OCI-LY1 (cell line): ENCODE measurements at regions not wholly inside any gene's neighbourhood (a gene's known extent, or its start where the extent isn't known, plus 50 kb on each side); places are given as distances from the start of the nearest gene placed in this dataset.

Experiments used
- H2AFZ ChIP-seq: fragments of 200-600 bp; sonication (generic), shearing (Covaris generic); 2 replicates; pipeline ENCODE4 v1.6.0; 2014; ENCODE audit warnings: antibody characterized with exemption, mild to moderate bottlenecking, low read length
- H3F3A ChIP-seq: fragments of 200-600 bp; sonication (generic), shearing (Covaris generic); 2 replicates; pipeline ENCODE4 v1.6.0; 2014; ENCODE audit warnings: mild to moderate bottlenecking, antibody characterized with exemption, low read length, moderate library complexity; ENCODE audit not compliant: insufficient read depth
- H3K27ac ChIP-seq: fragments of 200-600 bp; sonication (generic); 2 replicates; pipeline ENCODE4 v1.5.1; 2014; ENCODE audit warnings: low read length, mixed run types, mild to moderate bottlenecking, low read depth; ENCODE audit not compliant: poor library complexity, severe bottlenecking
- H3K27me3 ChIP-seq: fragments of 200-600 bp; sonication (generic); 2 replicates; pipeline ENCODE4 v1.6.0; 2014; ENCODE audit warnings: antibody characterized with exemption, mild to moderate bottlenecking, low read length, moderate library complexity; ENCODE audit not compliant: insufficient read depth
- H3K36me3 ChIP-seq: fragments of 200-600 bp; sonication (generic); 2 replicates; pipeline ENCODE4 v1.6.1; 2014; ENCODE audit warnings: mild to moderate bottlenecking, antibody characterized with exemption, low read length, moderate library complexity, mixed read lengths; ENCODE audit not compliant: insufficient read depth
- H3K4me1 ChIP-seq: fragments of 200-600 bp; sonication (generic); 2 replicates; pipeline ENCODE4 v1.5.1; 2014; ENCODE audit warnings: mild to moderate bottlenecking, low read length, moderate library complexity; ENCODE audit not compliant: insufficient read depth, severe bottlenecking
- H3K4me2 ChIP-seq: fragments of 200-600 bp; sonication (generic), shearing (Covaris generic); 2 replicates; pipeline ENCODE4 v1.6.1; 2014; ENCODE audit warnings: low read length
- H3K4me3 ChIP-seq: fragments of 200-600 bp; sonication (generic); 2 replicates; pipeline ENCODE4 v1.5.1; 2014; ENCODE audit warnings: low read length, low read depth, mild to moderate bottlenecking, mixed read lengths; ENCODE audit not compliant: poor library complexity, severe bottlenecking
- H3K79me2 ChIP-seq: fragments of 200-600 bp; shearing (Covaris generic); 2 replicates; pipeline ENCODE4 v1.6.1; 2016; ENCODE audit warnings: mixed run types, low read length, mixed read lengths; ENCODE audit not compliant: insufficient read depth
- H3K9ac ChIP-seq: fragments of 200-600 bp; sonication (generic), shearing (Covaris generic); 2 replicates; pipeline ENCODE4 v1.6.1; 2014; ENCODE audit warnings: mild to moderate bottlenecking, low read length, mixed read lengths
- H3K9me2 ChIP-seq: fragments of 200-600 bp; sonication (generic), shearing (Covaris generic); 2 replicates; pipeline ENCODE4 v1.6.1; 2014; ENCODE audit warnings: low read depth, mild to moderate bottlenecking, low read length, mixed read lengths
- H3K9me3 ChIP-seq: fragments of 200-600 bp; shearing (Covaris generic); 2 replicates; pipeline ENCODE4 v1.6.1; 2014; ENCODE audit warnings: low read length, mixed read lengths
- H4K20me1 ChIP-seq: fragments of 200-600 bp; sonication (generic), shearing (Covaris generic); 2 replicates; pipeline ENCODE4 v1.6.0; 2016; ENCODE audit warnings: mild to moderate bottlenecking, low read length; ENCODE audit not compliant: insufficient read depth
- EZH2 ChIP-seq: fragments of 200-600 bp; sonication (generic), shearing (Covaris generic); IDR thresholded peaks from 2 replicates; pipeline ENCODE4 v1.8.0; 2017; ENCODE audit warnings: borderline replicate concordance, mixed run types, mild to moderate bottlenecking, antibody characterized with exemption, low read length, moderate library complexity, mixed read lengths
- TF ChIP-seq, protein P1 (sequence below): fragments of 200-600 bp; sonication (generic), shearing (Covaris generic); IDR thresholded peaks from 2 replicates; pipeline ENCODE4 v1.5.1; 2017; ENCODE audit warnings: mild to moderate bottlenecking, antibody characterized with exemption, low read length, moderate library complexity, mixed read lengths

DNA sequence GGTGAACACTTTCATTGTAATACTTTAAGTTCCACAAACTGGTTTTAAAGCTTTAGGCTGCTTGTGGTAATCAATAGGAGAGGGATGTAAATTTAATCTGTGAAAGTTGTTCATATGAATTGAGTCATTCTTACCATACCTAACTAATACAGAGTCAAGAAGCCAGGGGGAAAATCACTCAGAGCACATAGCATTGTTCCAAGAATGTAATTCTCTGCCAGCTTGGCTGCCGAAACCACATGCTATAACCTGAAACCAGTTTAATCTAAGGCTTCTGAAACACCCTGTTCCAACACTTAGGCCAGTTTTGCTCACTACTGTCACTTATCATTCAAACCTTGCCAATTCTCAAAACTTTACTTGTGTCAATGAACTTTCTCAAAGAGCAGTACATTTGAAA lies 528.8 kb upstream of the GRAMD2B start:
- Histone ChIP-seq H3K36me3 (no peaks in the 10 kb centered on the region), H3K9ac (no peak overlapping the region), H3K4me1 (no peaks in the 10 kb centered on the region), H3F3A (no peaks in the 10 kb centered on the region), H3K4me3 (no peak overlapping the region), H3K79me2 (no peaks in the 10 kb centered on the region), H3K9me3 (0 out of 2 replicates have a peak, but pooled peaks cover 4% of the 10 kb centered on the region), H3K4me2 (no peak overlapping the region), H4K20me1 (no peaks in the 10 kb centered on the region), H3K27me3 (no peaks in the 10 kb centered on the region), H2AFZ (no peak overlapping the region), H3K27ac (no peak overlapping the region), H3K9me2 (no peaks in the 10 kb centered on the region)
- TF ChIP-seq EZH2, result no peak
- TF ChIP-seq, protein P1, sequence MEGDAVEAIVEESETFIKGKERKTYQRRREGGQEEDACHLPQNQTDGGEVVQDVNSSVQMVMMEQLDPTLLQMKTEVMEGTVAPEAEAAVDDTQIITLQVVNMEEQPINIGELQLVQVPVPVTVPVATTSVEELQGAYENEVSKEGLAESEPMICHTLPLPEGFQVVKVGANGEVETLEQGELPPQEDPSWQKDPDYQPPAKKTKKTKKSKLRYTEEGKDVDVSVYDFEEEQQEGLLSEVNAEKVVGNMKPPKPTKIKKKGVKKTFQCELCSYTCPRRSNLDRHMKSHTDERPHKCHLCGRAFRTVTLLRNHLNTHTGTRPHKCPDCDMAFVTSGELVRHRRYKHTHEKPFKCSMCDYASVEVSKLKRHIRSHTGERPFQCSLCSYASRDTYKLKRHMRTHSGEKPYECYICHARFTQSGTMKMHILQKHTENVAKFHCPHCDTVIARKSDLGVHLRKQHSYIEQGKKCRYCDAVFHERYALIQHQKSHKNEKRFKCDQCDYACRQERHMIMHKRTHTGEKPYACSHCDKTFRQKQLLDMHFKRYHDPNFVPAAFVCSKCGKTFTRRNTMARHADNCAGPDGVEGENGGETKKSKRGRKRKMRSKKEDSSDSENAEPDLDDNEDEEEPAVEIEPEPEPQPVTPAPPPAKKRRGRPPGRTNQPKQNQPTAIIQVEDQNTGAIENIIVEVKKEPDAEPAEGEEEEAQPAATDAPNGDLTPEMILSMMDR, result no peak

- H3K4me2 ChIP-seq, result no peak overlapping the region
- H4K20me1 ChIP-seq, result no peaks in the 10 kb centered on the region
- no peaks in the 10 kb centered on the region for H3K4me1 ChIP-seq
- H3K27ac ChIP-seq, result no peak overlapping the region
- H3K36me3 ChIP-seq, result no peaks in the 10 kb centered on the region
- no peak overlapping the region for H3K9ac ChIP-seq
- 0 out of 2 replicates have a peak, but pooled peaks cover 4% of the 10 kb centered on the region for H3K9me3 ChIP-seq
- H3K79me2 ChIP-seq, result no peaks in the 10 kb centered on the region
- no peaks in the 10 kb centered on the region for H3K27me3 ChIP-seq
- no peak overlapping the region for H3K4me3 ChIP-seq
- H2AFZ ChIP-seq, result no peak overlapping the region
- TF ChIP-seq, protein P1, result no peak
- no peak for TF ChIP-seq EZH2
- H3F3A ChIP-seq, result no peaks in the 10 kb centered on the region
- H3K9me2 ChIP-seq, result no peaks in the 10 kb centered on the region
Measured at GRCh38 chr5:125896368-125896767, 526.8 kb upstream of the GRAMD2B start.

DNA sequence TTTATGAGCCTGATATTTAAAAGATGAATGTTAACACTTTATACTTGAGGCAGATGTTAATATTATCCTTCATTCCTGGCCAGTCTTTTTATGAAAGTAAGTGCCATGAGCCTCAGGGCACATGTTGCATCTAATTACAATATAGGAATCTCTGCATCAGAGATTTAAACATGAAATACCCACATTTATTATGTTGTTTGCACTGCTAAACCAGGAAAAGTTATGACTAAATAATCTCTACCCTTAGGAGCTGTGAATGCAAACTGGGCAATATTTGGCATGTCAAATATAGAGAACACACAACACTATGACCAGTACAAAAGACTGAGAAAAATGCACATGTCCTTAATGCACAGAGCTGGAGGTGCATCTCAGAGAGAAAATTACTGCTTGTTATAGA lies 526.1 kb upstream of the GRAMD2B start:
- H4K20me1 ChIP-seq, result no peaks in the 10 kb centered on the region
- H3K4me3 ChIP-seq, result no peak overlapping the region

More for the DNA sequence above, 526.1 kb upstream of the GRAMD2B start:
- Histone ChIP-seq H3K9ac (no peak overlapping the region), H3K27ac (no peak overlapping the region), H3K27me3 (no peaks in the 10 kb centered on the region), H3F3A (no peaks in the 10 kb centered on the region), H3K4me2 (no peak overlapping the region), H2AFZ (no peak overlapping the region), H3K9me2 (no peaks in the 10 kb centered on the region), H3K36me3 (no peaks in the 10 kb centered on the region), H3K79me2 (no peaks in the 10 kb centered on the region), H3K9me3 (0 out of 2 replicates have a peak, but pooled peaks cover 4% of the 10 kb centered on the region), H3K4me1 (no peaks in the 10 kb centered on the region)
- TF ChIP-seq, protein P1, result no peak
- no peak for TF ChIP-seq EZH2
